Kidney (tissue), 13 donors: ENCODE measurements at regions not wholly inside any gene's neighbourhood (a gene's known extent, or its start where the extent isn't known, plus 50 kb on each side); places are given as distances from the start of the nearest gene placed in this dataset.

ENCODE experiments used
- DNase-seq, 5 donors: peaks; one replicate each; pipeline ENCODE4 v3.0.0-alpha.2; 2013 to 2020
- FAIRE-seq: peaks from 2 replicates; lab custom pipeline; 2012; peaks lifted over from hg19 to GRCh38; lab: Jason Lieb, UNC
- H3K27ac ChIP-seq, 2 donors: one replicate each; pipeline ENCODE4 v1.7.0; 2013; ENCODE audit warnings: low read depth in 2 of 2, low read length in 2 of 2, inconsistent platforms in 1 of 2
- H3K27me3 ChIP-seq: one replicate; pipeline ENCODE4 v1.7.1; 2013; ENCODE audit warnings: low read length, inconsistent platforms; ENCODE audit not compliant: control insufficient read depth, insufficient read depth
- H3K36me3 ChIP-seq, 3 donors: one replicate each; pipeline versions ENCODE4 v1.7.0 to v1.7.1; 2013; ENCODE audit warnings: low read length in 3 of 3, control low read depth in 1 of 3, inconsistent platforms in 1 of 3; ENCODE audit not compliant: insufficient read depth in 3 of 3, control insufficient read depth in 2 of 3
- H3K4me1 ChIP-seq, 3 donors: one replicate each; pipeline versions ENCODE4 v1.7.0 to v1.7.1; 2013; ENCODE audit warnings: low read length in 3 of 3, inconsistent platforms in 1 of 3, low read depth in 1 of 3; ENCODE audit not compliant: control insufficient read depth in 2 of 3, insufficient read depth in 2 of 3
- H3K4me3 ChIP-seq, 3 donors: one replicate each; pipeline versions ENCODE4 v1.7.0 to v1.8.1; 2013; ENCODE audit warnings: low read length in 3 of 3, control low read depth in 1 of 3, inconsistent platforms in 1 of 3
- H3K9ac ChIP-seq, 3 donors: one replicate each; pipeline versions ENCODE4 v1.7.0 to v1.7.1; 2013; ENCODE audit warnings: low read length in 3 of 3, control low read depth in 1 of 3, inconsistent platforms in 1 of 3
- H3K9me3 ChIP-seq, 3 donors: one replicate each; pipeline versions ENCODE4 v1.7.0 to v1.7.1; 2013; ENCODE audit warnings: low read length in 3 of 3, control low read depth in 1 of 3, inconsistent platforms in 1 of 3; ENCODE audit not compliant: control insufficient read depth in 2 of 3, insufficient read depth in 1 of 3
- CTCF ChIP-seq: IDR thresholded peaks from 3 replicates; pipeline ENCODE4 v1.5.1; 2012; ENCODE audit warnings: mild to moderate bottlenecking, moderate library complexity, borderline replicate concordance; ENCODE audit not compliant: insufficient read depth; ENCODE audit errors: extremely low read depth
- intact Hi-C: fragments of 100-400 bp; cut with DNase I; formaldehyde crosslinking; loops from one replicate; pipeline ENCODE4 v1.11.1; 2022
- donor health status: control.
- donor health status: control.
- donor health status: control.
- donor health status: control.
- donor health status: control.
- donor health status: DM: yes; HTN: yes; CAD: no.
- donor health status: Normal renal cell carcinoma (clear cell type).

- Histone ChIP-seq H3K36me3 (no peaks in the 10 kb centered on the region), H3K9ac (no peak overlapping the region), H3K4me3 (no peak overlapping the region), H3K9me3 (no peaks in the 10 kb centered on the region), H3K27ac (no peak overlapping the region), H3K27me3 (no peaks in the 10 kb centered on the region), H3K4me1 (no peaks in the 10 kb centered on the region)
- intact Hi-C loops = no loop called here
- DNase-seq = no peak
- no peak for FAIRE-seq
- no peak for TF ChIP-seq CTCF
Measured at GRCh38 chr9:100919506-100919905, 109.0 kb upstream of the PLPPR1 start.

- Histone ChIP-seq H3K27ac (no peak overlapping the region), H3K4me1 (no peaks in the 10 kb centered on the region), H3K27me3 (no peaks in the 10 kb centered on the region), H3K9ac (no peak overlapping the region), H3K36me3 (no peaks in the 10 kb centered on the region), H3K4me3 (no peak overlapping the region), H3K9me3 (no peaks in the 10 kb centered on the region)
- FAIRE-seq (no peak), DNase-seq (no peak)
- TF ChIP-seq CTCF = no peak
- intact Hi-C loops = no loop called here
Measured at GRCh38 chr9:100926366-100926765, 102.2 kb upstream of the PLPPR1 start.

GRCh38 chr9:100927763-100928162 lies 100.8 kb upstream of the PLPPR1 start:
- Histone ChIP-seq H3K27me3 (no peaks in the 10 kb centered on the region), H3K36me3 (no peaks in the 10 kb centered on the region), H3K4me3 (no peak overlapping the region), H3K9me3 (no peaks in the 10 kb centered on the region), H3K4me1 (no peaks in the 10 kb centered on the region), H3K27ac (no peak overlapping the region), H3K9ac (no peak overlapping the region)
- no peak for TF ChIP-seq CTCF
- intact Hi-C loops = no loop called here
- DNase-seq (no peak), FAIRE-seq (no peak)

GRCh38 chr9:100933656-100934055 lies 94.9 kb upstream of the PLPPR1 start:
- DNase-seq (no peak), FAIRE-seq (no peak)
- H3K36me3 ChIP-seq = no peaks in the 10 kb centered on the region
- H3K27ac ChIP-seq = no peak overlapping the region
- no peak overlapping the region for H3K4me3 ChIP-seq
- no peak overlapping the region for H3K9ac ChIP-seq
- intact Hi-C loops = no loop called here
- no peaks in the 10 kb centered on the region for H3K4me1 ChIP-seq
- H3K27me3 ChIP-seq = no peaks in the 10 kb centered on the region
- no peak for TF ChIP-seq CTCF
- no peaks in the 10 kb centered on the region for H3K9me3 ChIP-seq
